ENCODE measurements at regions not wholly inside any gene's neighbourhood (a gene's known extent, or its start where the extent isn't known, plus 50 kb on each side); places are given as distances from the start of the nearest gene placed in this dataset.

- no peak for TF ChIP-seq Cebpa-rat (IDR thresholded peaks at IDR 0.05)
- H3K36me3 ChIP-seq = no peaks in the 10 kb centered on the region
- H3K9me3 ChIP-seq (replicated peaks in 1 of 11) = no peaks in the 10 kb centered on the region
- H3K27me3 ChIP-seq = no peaks in the 10 kb centered on the region
- H4K20me1 ChIP-seq = no peaks in the 10 kb centered on the region
- H3K4me2 ChIP-seq = peak overlapping the region in 2 of 11 experiments; percentile 6 to 10; a peak in 3 of 22 replicates
- H3K27ac ChIP-seq = no peak overlapping the region
- no peak overlapping the region for H3K9ac ChIP-seq
- no peak overlapping the region for H3K4me3 ChIP-seq
- H3K4me1 ChIP-seq = peaks cover 0 to 6% (median 0%) of the 10 kb centered on the region in 10 experiments; a peak in 6 of 20 replicates
Observed at GRCh38 chr12:74317078-74317601, 220.5 kb upstream of the ATXN7L3B start.

- no peak for TF ChIP-seq Cebpa-rat (IDR thresholded peaks at IDR 0.05)
- H4K20me1 ChIP-seq = no peaks in the 10 kb centered on the region
- no peak overlapping the region for H3K27ac ChIP-seq
- peaks cover 0 to 6% (median 0%) of the 10 kb centered on the region in 10 experiments; a peak in 6 of 20 replicates for H3K4me1 ChIP-seq
- no peaks in the 10 kb centered on the region for H3K36me3 ChIP-seq
- H3K4me3 ChIP-seq = no peak overlapping the region
- no peaks in the 10 kb centered on the region for H3K27me3 ChIP-seq
- H3K4me2 ChIP-seq = peak overlapping the region in 2 of 11 experiments; percentile 6 to 10; a peak in 2 of 22 replicates
- no peaks in the 10 kb centered on the region for H3K9me3 ChIP-seq (replicated peaks in 1 of 11)
- no peak overlapping the region for H3K9ac ChIP-seq
Observed at GRCh38 chr12:74317741-74318140, 219.9 kb upstream of the ATXN7L3B start.

GRCh38 chr12:74319886-74320285, 217.7 kb upstream of the ATXN7L3B start:
- Histone ChIP-seq H3K27ac (no peak overlapping the region), H3K27me3 (no peaks in the 10 kb centered on the region), H3K4me1 (peaks cover 0 to 6% (median 0%) of the 10 kb centered on the region in 10 experiments; a peak in 6 of 20 replicates), H3K36me3 (no peaks in the 10 kb centered on the region), H3K4me3 (no peak overlapping the region), H4K20me1 (no peaks in the 10 kb centered on the region), H3K9me3 (replicated peaks in 1 of 11) (no peaks in the 10 kb centered on the region), H3K9ac (no peak overlapping the region), H3K4me2 (no peak overlapping the region)
- no peak for TF ChIP-seq Cebpa-rat (IDR thresholded peaks at IDR 0.05)

GRCh38 chr12:74321381-74321780, 216.3 kb upstream of the ATXN7L3B start:
- H3K27me3 ChIP-seq = no peaks in the 10 kb centered on the region
- no peak overlapping the region for H3K9ac ChIP-seq
- H3K27ac ChIP-seq = no peak overlapping the region
- no peaks in the 10 kb centered on the region for H4K20me1 ChIP-seq
- peaks cover 0 to 6% (median 0%) of the 10 kb centered on the region in 10 experiments; a peak in 6 of 20 replicates for H3K4me1 ChIP-seq
- H3K4me2 ChIP-seq = no peak overlapping the region
- H3K4me3 ChIP-seq = no peak overlapping the region
- no peaks in the 10 kb centered on the region for H3K36me3 ChIP-seq
- TF ChIP-seq Cebpa-rat (IDR thresholded peaks at IDR 0.05) = no peak
- H3K9me3 ChIP-seq (replicated peaks in 1 of 11) = no peaks in the 10 kb centered on the region

GRCh38 chr12:74322792-74323191, 214.8 kb upstream of the ATXN7L3B start:
- Histone ChIP-seq H3K27me3 (no peaks in the 10 kb centered on the region), H4K20me1 (no peaks in the 10 kb centered on the region), H3K9ac (no peak overlapping the region), H3K9me3 (replicated peaks in 1 of 11) (no peaks in the 10 kb centered on the region), H3K4me3 (no peak overlapping the region), H3K4me1 (no peaks in the 10 kb centered on the region; a peak in 1 of 20 replicates), H3K4me2 (no peak overlapping the region), H3K36me3 (no peaks in the 10 kb centered on the region), H3K27ac (no peak overlapping the region)
- TF ChIP-seq Cebpa-rat (IDR thresholded peaks at IDR 0.05) = no peak

- no peaks in the 10 kb centered on the region for H3K9me3 ChIP-seq (replicated peaks in 1 of 11)
- H4K20me1 ChIP-seq = no peaks in the 10 kb centered on the region
- no peak overlapping the region for H3K4me2 ChIP-seq
- no peaks in the 10 kb centered on the region for H3K4me1 ChIP-seq
- H3K27ac ChIP-seq = no peak overlapping the region
- H3K4me3 ChIP-seq = no peak overlapping the region
- no peak overlapping the region for H3K9ac ChIP-seq
- H3K36me3 ChIP-seq = no peaks in the 10 kb centered on the region
- no peaks in the 10 kb centered on the region for H3K27me3 ChIP-seq
- TF ChIP-seq Cebpa-rat (IDR thresholded peaks at IDR 0.05) = no peak
Observed at GRCh38 chr12:74328623-74329022, 209.0 kb upstream of the ATXN7L3B start.

DNA sequence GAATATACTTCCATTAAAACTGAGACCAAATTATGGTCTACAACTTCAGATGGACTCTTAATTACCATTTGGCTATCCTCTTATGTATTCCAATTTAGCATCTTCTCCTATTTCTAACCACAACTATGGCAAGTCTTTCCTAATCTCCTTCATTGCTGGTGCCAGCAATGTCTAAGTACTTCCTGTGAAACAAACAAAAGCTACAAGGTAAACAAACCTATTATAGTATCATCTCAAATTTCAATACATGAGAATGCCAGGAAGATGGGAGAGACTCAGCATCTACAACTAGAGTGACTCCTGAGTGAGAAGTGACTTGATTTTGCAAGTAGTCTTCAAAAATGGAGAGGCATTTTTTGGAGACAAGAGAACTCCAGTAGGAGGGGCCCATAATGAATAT, 202.9 kb upstream of the ATXN7L3B start:
- Histone ChIP-seq H3K9ac (no peak overlapping the region), H3K36me3 (no peaks in the 10 kb centered on the region), H3K4me1 (no peaks in the 10 kb centered on the region), H3K9me3 (replicated peaks in 1 of 11) (no peaks in the 10 kb centered on the region), H4K20me1 (no peaks in the 10 kb centered on the region), H3K27me3 (no peaks in the 10 kb centered on the region), H3K4me2 (no peak overlapping the region), H3K27ac (no peak overlapping the region), H3K4me3 (no peak overlapping the region)
- TF ChIP-seq Cebpa-rat (IDR thresholded peaks at IDR 0.05) = no peak

- TF ChIP-seq Cebpa-rat (IDR thresholded peaks at IDR 0.05) = no peak
- no peak overlapping the region for H3K27ac ChIP-seq
- H3K4me2 ChIP-seq = no peak overlapping the region
- H3K27me3 ChIP-seq = no peaks in the 10 kb centered on the region
- no peak overlapping the region for H3K4me3 ChIP-seq
- H3K9me3 ChIP-seq (replicated peaks in 1 of 11) = no peaks in the 10 kb centered on the region
- H4K20me1 ChIP-seq = no peaks in the 10 kb centered on the region
- H3K36me3 ChIP-seq = no peaks in the 10 kb centered on the region
- H3K9ac ChIP-seq = no peak overlapping the region
- H3K4me1 ChIP-seq = no peaks in the 10 kb centered on the region
Observed at GRCh38 chr12:74337951-74338350, 199.7 kb upstream of the ATXN7L3B start.

DNA sequence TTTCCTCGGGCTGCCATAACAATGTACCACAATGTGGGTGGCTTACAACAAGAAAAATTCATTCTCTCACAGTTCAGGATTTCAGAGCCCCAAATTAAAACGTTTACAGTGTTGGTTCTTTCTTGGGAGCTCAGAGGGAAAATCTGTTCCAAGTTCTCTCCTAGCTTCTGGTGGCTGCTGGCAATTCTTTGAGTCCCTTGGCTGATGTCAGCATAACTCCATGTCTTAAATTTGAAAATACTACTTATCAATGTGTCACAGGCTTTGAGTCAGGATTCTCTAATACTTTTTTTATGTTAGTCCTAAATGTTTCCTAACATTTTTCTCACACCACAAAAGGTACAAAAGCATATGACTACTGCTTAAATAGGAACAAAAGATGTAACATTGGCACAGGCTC, 198.4 kb upstream of the ATXN7L3B start:
- H3K4me3 ChIP-seq = no peak overlapping the region
- no peaks in the 10 kb centered on the region for H3K4me1 ChIP-seq
- H3K9me3 ChIP-seq (replicated peaks in 1 of 11) = no peaks in the 10 kb centered on the region
- H3K36me3 ChIP-seq = no peaks in the 10 kb centered on the region
- TF ChIP-seq Cebpa-rat (IDR thresholded peaks at IDR 0.05) = no peak
- H3K9ac ChIP-seq = no peak overlapping the region
- H3K27ac ChIP-seq = no peak overlapping the region
- no peaks in the 10 kb centered on the region for H3K27me3 ChIP-seq
- H3K4me2 ChIP-seq = no peak overlapping the region
- no peaks in the 10 kb centered on the region for H4K20me1 ChIP-seq

DNA sequence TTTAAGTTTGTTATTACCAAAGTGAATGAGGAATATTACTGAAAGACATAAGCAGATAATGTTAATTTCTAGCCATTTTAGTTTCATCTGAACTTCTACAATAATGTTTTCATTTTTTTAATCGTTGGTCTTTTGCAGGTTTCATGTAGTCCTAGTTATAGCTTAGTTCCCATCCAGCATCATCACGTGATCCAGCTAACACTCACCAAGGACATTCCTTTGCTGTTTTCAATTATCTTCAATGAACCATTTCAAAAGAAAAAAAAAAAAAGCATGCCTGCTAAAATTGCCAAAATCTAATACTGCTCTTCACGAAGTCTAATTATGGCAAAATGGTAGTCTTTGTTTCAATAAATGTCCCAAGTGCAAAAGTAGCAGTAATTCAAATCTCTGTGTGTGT, 187.7 kb upstream of the ATXN7L3B start:
- no peak overlapping the region for H3K4me2 ChIP-seq
- no peaks in the 10 kb centered on the region for H3K4me1 ChIP-seq
- no peaks in the 10 kb centered on the region for H3K27me3 ChIP-seq
- H3K9me3 ChIP-seq (replicated peaks in 1 of 11) = no peaks in the 10 kb centered on the region
- H3K4me3 ChIP-seq = no peak overlapping the region
- no peak overlapping the region for H3K9ac ChIP-seq
- no peak overlapping the region for H3K27ac ChIP-seq
- H4K20me1 ChIP-seq = no peaks in the 10 kb centered on the region
- TF ChIP-seq Cebpa-rat (IDR thresholded peaks at IDR 0.05) = no peak
- no peaks in the 10 kb centered on the region for H3K36me3 ChIP-seq
